Embryonic facial prominence (tissue), 1 donor: ENCODE measurements at regions not wholly inside any gene's neighbourhood (a gene's known extent, or its start where the extent isn't known, plus 50 kb on each side); places are given as distances from the start of the nearest gene placed in this dataset.
"Not testable (repeated sequence)": the region's sequence is repeated elsewhere in the genome, so short reads cannot be mapped to it uniquely, and the experiment has no call there.

Experiments used
- DNase-seq: peaks from one replicate; pipeline ENCODE4 v3.0.0-alpha.2; 2016; ENCODE audit errors: extremely low spot score

- no peak for DNase-seq
Measured at GRCh38 chr4:170990989-170991589, 822.1 kb upstream of the GALNTL6 start.

- no peak for DNase-seq
Measured at GRCh38 chr4:170988446-170988845, 824.8 kb upstream of the GALNTL6 start.

GRCh38 chr4:170979736-170980135 lies 833.5 kb upstream of the GALNTL6 start:
- no peak for DNase-seq

- DNase-seq, result no peak
Measured at GRCh38 chr4:170978990-170979389, 834.2 kb upstream of the GALNTL6 start.

- DNase-seq, result no peak
Measured at GRCh38 chr4:170949084-170949483, 859.3 kb upstream of the AADAT start.

- DNase-seq, result no peak
Measured at GRCh38 chr4:170940043-170940724, 850.4 kb upstream of the AADAT start.

- no peak for DNase-seq
Measured at GRCh38 chr4:170938588-170938987, 848.8 kb upstream of the AADAT start.

GRCh38 chr4:170931321-170931720 lies 841.6 kb upstream of the AADAT start:
- no peak for DNase-seq

GRCh38 chr4:170888660-170889059 lies 798.9 kb upstream of the AADAT start:
- DNase-seq, result no peak

- DNase-seq, result no peak
Measured at GRCh38 chr4:170887396-170887795, 797.6 kb upstream of the AADAT start.

- no peak for DNase-seq
Measured at GRCh38 chr4:170884969-170885570, 795.3 kb upstream of the AADAT start.

GRCh38 chr4:170881646-170882045 lies 791.9 kb upstream of the AADAT start:
- DNase-seq, result not testable (repeated sequence)

- no peak for DNase-seq
Measured at GRCh38 chr4:170875868-170876267, 786.1 kb upstream of the AADAT start.

GRCh38 chr4:170872794-170873193 lies 783.0 kb upstream of the AADAT start:
- DNase-seq, result no peak

- no peak for DNase-seq
Measured at GRCh38 chr4:170868170-170868569, 778.4 kb upstream of the AADAT start.

GRCh38 chr4:170854097-170854496 lies 764.3 kb upstream of the AADAT start:
- no peak for DNase-seq

GRCh38 chr4:170853422-170854021 lies 763.8 kb upstream of the AADAT start:
- no peak for DNase-seq

- DNase-seq, result no peak
Measured at GRCh38 chr4:170849969-170850368, 760.2 kb upstream of the AADAT start.

GRCh38 chr4:170827562-170828274 lies 738.0 kb upstream of the AADAT start:
- no peak for DNase-seq

- no peak for DNase-seq
Measured at GRCh38 chr4:170818786-170819185, 729.0 kb upstream of the AADAT start.

GRCh38 chr4:170805352-170805751 lies 715.6 kb upstream of the AADAT start:
- no peak for DNase-seq

- no peak for DNase-seq
Measured at GRCh38 chr4:170804930-170805329, 715.2 kb upstream of the AADAT start.
